HG03196 (cell line): ENCODE measurements at regions not wholly inside any gene's neighbourhood (a gene's known extent, or its start where the extent isn't known, plus 50 kb on each side); places are given as distances from the start of the nearest gene placed in this dataset.
"Not testable (repeated sequence)": the region's sequence is repeated elsewhere in the genome, so short reads cannot be mapped to it uniquely, and the experiment has no call there.

Experiments
- ATAC-seq: cut with Tn5 transposase; IDR thresholded peaks from one replicate; pipeline ENCODE4 v1.9.1; 2021; ENCODE audit not compliant: unreplicated experiment

GRCh38 chr12:47610686-47611252 is 95.1 kb downstream of the RPAP3 start:
- no peak for ATAC-seq

GRCh38 chr12:47609806-47610205 is 96.0 kb downstream of the RPAP3 start:
- no peak for ATAC-seq

DNA sequence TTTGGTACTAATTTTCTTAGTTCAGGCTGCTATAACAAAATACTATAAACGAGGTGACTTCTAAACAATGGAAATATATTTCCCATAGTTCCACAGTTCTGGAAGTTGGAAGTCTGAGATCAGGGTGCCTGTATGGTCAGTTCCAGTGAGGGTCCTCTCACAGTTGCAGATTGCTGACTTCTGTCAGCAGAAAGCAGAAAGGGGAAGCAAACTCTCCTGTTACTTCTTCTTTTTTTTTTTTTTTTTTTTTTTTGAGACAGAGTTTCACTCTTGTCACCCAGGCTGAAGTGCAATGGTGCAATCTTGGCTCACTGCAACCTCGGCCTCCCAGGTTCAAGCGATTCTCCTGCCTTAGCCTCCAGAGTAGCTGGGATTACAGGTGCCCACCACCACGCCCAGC is 97.2 kb downstream of the RPAP3 start:
- ATAC-seq: not testable (repeated sequence)

DNA sequence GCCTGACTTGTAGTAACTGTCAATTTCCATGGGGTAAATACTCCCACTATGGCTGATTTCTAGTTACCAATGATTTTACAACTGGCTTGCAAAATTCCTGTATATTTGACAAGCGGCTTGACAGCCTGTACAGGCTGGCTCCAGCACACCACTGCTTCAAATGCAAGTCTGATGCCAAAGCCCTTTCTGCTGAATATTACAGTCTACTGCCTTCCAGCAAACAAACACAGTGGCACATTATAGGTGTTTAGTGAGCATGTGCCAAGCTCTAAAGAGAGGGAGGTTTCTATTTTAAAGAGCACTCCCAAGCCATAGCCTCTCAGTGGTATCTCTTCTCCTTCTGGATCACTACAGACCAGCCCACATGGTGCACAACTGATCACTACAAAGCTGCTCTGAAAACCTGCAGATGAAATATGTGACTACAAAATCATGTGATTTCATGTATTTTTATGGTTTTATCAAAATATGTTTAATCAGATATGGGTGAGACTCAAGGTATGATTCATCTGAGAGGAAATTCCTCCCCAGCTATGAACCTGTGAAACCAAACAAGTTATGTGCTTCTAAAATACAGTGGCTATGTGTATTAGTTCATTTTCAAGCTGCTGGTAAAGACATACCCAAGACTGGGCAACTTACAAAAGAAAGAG is 101.5 kb downstream of the RPAP3 start:
- no peak for ATAC-seq

GRCh38 chr12:47602949-47603558 is 102.8 kb downstream of the RPAP3 start:
- ATAC-seq: no peak

GRCh38 chr12:47602325-47602724 is 103.5 kb downstream of the RPAP3 start:
- no peak for ATAC-seq

DNA sequence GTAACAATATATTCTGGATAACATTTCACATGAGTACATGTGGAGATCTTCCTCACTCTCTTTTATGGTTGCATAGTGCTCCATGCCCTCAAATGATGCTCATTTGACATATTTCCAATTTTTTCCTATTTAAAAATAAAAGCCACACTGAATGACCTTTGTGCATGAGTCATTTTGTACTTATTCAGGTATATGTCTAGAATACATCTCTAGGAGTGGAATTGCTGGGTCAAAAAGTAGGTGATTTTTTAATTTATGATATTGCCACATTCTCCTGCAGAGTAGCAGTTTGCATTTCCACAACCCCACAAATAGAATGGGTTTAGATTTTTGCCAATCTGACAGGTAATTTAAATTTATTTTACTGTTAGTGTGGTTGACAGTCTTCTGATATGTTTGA is 104.8 kb downstream of the RPAP3 start:
- no peak for ATAC-seq

DNA sequence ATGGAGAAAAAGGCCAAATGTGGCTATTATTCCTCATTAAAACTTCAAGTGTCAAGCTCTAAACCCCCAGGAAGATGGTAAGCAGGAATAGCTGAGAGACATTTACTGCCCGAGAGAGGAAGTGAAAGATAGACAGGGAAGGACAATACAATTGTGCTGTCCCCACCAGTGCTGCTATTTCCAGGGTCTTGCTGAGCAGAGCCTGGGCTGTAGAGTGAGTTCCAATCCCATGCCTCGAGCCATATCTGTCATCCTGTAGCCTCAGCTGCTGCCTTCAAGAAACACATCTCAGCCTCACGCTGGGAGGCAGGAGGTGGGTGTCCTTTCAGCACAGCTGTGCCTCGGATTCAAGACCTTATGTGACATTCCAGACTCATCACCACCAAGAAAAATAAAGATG is 114.0 kb downstream of the RPAP3 start:
- no peak for ATAC-seq

DNA sequence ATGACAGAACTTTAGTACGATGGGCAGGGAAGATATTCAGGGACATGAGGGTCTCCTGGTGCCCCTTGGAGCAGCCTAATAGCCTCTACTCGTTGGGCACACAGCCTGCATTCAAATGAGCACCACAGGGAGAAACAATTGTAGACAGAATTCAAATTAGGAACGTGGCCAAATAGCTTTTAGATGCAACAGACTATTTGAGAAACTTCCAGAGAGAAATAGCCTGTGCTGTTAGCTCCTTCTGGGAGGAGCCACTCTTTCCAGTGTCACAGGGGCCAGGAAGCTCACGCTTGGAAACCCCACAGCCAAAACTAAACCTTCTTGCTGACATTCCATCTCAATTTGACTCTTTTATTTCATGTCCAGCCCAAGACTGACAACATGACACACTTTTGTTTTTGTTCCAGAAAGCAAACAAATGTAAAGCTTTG is 114.5 kb downstream of the RPAP3 start:
- ATAC-seq: no peak

- ATAC-seq: no peak
Measured at GRCh38 chr12:47590771-47591360, 115.0 kb downstream of the RPAP3 start.

DNA sequence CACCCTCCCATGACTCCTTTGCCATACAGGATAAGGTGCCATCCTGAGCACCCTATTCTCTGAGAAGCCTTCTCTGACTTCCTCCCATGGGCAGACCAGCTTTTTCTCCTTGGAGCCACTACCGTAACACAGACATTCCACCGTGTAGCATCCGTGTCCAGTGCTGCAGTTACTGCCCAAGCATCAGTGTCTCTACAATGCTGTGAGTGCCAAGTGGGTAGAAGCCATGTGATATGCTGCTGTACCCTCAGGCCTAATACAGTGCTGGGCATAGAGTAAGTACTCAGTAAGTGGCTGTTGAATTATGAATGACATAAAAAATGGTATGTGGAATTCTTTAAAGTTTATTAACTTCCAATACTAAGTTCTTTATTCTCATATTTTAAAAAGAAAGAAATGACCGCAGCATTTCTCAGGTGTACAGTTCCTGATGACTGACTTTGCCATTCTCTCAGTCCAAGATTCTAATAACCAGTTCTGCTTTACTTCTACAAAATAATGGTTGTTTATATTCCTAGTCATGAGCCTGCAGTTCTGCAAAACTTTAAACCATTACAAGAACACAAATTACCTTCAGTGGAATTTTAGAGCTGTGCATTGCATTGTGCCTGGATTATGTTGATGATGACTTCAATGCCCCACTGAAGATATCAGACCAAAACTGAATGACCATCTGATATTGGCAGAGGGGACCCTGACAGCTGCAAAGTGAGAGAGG is 118.7 kb downstream of the RPAP3 start:
- no peak for ATAC-seq

DNA sequence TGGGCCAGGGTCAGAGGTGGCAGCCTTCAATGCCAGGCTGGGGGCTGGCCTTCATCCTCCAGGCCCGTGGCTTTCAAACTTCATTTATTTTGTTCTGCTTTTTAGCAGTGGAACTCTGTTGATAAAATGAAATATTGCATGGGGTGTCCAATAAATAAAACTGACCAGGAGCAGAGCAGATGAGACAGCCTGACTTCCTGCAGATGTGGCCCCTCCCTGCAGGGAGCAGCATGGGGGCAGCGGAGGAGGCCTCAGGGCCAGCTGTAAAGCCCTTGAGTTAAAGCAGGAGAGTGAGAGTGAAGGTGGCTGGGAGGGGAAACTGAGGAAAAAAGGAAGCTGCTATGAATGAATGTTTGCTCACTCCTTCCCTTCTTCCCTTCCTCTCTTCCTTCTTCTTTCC is 120.3 kb downstream of the RPAP3 start:
- ATAC-seq: no peak

DNA sequence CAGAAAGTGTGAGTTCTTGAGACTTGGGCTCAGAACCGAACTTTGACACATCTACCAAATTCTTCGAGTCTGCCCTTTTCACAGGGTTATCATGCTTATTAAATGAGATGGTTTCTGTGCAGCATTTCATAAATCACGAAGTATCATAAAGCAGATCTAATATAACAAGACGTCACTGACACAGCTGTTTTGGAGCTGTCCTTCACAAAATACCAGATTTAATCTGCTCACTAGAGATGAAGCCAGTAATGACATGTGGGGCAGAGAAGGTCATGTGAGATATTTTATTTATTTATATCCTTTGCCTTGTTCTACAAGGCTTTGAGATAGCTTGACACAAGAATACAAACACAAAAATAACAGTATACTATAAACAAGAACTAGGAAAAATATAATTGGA is 127.0 kb downstream of the RPAP3 start:
- ATAC-seq: no peak

DNA sequence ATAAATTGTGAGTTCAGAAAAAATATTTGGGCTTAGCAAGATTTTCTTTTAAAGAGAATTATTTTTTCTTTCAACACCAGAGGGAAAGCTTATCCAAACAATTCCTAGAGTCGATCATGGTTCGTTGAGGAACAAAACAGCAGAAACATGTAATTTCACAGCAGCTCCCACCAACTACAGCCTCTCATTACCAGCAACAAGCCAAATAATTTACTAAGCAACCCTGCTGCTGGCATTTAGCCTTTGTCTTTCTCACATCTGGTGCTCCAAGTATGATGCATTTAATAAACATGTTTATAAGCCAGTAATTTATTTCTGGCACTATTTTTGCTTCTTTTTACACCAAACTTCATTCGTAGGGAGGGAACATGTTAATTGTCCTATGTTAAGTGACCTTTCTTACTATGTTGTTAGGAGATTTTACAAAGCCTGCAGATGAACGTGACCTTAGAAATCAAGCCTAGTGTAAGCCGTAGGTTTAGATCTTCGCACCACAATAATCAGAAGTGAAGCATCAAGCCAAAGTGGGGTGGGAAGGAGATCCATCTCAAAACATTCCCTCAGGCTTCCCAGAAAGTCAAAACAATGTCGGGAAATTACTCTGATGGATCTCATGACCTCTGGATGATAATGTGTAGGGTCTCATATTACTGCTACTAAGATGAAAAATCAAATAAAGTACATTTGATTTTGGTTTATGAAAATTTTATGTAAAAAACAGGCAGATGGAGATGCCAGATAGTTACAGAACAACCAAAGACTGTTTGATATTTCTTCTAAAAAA is 128.4 kb downstream of the RPAP3 start:
- no peak for ATAC-seq

- ATAC-seq: no peak
Measured at GRCh38 chr12:47576289-47576945, 129.4 kb downstream of the RPAP3 start.

DNA sequence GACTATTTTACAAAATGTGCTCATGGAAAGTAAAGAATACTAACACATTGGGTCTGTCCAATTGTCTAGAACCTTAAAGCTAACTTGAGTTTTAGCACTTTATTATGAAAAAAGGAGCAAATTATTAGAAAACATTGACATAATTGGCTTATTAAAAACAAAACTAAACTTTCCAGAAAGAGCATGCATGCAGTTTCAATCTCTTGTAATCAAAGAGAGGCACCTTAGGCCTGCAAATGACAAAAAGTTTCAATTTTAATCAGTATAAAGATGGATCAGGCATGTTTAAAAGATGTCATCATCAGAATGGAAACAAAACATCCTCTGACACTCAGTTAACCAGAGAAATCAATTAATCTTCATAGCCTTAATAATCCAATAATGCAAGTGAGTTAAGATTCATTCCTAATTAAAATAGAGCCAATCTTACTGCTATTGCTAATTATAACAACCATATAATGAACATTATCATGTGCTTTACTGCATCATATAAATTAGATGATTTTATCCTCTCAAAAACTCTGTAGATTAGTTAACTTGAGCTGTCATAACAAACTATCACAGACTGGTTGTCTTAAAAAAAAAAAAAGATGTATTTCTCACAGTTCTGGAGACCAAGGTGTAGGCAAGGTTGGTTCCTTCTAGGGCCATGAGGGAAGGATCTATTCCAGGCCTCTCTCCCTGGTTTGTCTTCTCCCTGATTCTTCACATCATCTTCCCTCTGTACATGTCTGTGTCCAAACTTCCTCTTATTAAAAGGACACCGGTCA is 131.4 kb downstream of the RPAP3 start:
- no peak for ATAC-seq

DNA sequence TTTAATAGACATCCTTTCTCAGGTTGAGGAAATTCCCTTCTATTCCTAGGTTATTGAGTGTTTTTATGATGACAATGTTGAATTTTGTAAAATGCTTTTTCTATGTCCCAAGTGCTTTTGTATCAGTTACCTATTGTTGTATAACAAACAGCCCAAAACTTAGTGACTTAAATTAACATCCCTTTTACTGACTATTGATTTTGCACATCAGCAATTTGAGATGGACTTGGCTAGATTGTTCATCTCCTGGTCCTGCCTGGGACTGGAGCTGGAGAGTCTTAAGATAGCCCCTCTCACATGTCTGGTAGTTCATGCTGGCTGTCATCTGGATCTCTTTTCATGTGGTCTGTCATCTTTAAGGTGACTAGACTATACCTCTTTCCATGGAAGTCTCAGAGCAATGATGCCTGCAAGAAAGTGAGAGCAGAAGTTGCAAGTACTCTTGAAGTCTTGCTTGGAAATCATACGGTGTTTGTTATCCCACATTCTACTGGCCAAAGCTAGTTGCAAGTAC is 132.6 kb downstream of the RPAP3 start:
- no peak for ATAC-seq

DNA sequence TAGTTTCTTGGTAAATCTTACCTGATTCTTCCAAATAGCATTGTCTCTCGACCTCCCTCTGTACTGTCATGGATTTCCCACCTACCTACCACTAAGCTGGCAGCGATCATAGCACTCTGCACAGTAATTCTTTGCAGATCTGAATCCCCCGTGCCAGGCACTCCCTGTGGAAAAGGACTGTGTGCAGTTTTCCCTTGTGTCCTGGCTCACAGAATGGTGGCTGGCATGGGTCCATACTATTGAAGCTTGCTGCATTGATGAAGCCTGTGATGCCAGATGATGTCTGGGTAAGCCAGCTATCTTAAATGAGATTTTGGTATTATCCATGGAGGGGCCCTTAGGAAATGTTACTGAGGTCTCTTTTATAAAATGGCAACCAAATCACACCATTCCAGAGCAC is 135.7 kb downstream of the RPAP3 start:
- ATAC-seq: no peak

DNA sequence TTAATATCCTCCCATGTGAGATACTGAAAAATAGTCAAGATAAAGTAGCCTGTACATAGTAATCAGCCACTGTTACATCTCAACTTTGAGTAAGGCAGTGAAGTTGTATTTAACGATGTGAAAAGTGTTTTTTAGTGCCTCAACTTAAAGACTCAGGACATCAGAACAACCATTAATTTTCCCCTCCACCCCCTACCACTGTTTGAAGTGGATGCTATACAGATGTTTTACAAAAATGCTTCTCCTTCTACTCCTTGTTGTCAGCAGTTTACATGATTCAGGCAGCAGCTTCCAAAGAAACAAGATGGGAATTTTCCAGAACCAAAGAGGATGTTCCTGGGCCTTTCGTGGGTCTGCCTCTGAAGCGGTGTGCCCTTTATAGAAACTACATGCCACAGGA is 143.6 kb downstream of the RPAP3 start:
- ATAC-seq: no peak
